ENCODE measurements at regions not wholly inside any gene's neighbourhood (a gene's known extent, or its start where the extent isn't known, plus 50 kb on each side); places are given as distances from the start of the nearest gene placed in this dataset.

- TF ChIP-seq POLR2A (IDR thresholded peaks at IDR 0.05) (no peak), CTCF (IDR thresholded peaks at IDR 0.05) (no peak), POLR2AphosphoS5 (IDR thresholded peaks at IDR 0.05) (no peak)
These were observed 77.1 kb upstream of the FGFR2 start for GRCh38 chr10:121675344-121675743.
